SK-N-SH treated with all-trans-retinoic acid at 6 μM for 48 hours (cell line): ENCODE measurements at regions not wholly inside any gene's neighbourhood (a gene's known extent, or its start where the extent isn't known, plus 50 kb on each side); places are given as distances from the start of the nearest gene placed in this dataset.
"Not testable (repeated sequence)": the region's sequence is repeated elsewhere in the genome, so short reads cannot be mapped to it uniquely, and the experiment has no call there.

Source experiments
- ATAC-seq: fragments of 200-7000 bp; cut with Tn5 transposase; 3 replicates; pipeline ENCODE4 v1.9.1; 2020; ENCODE audit warnings: mild to moderate bottlenecking, moderate library complexity
- BACH2 ChIP-seq: fragments of 250-450 bp; sonication (Bioruptor Pico); IDR thresholded peaks from 2 replicates; pipeline ENCODE4 v1.9.0; 2021; ENCODE audit warnings: mild to moderate bottlenecking, borderline replicate concordance
- ESRRG ChIP-seq: fragments of 250-450 bp; sonication (Bioruptor Pico); IDR thresholded peaks from 2 replicates; pipeline ENCODE4 v1.6.1; 2021; ENCODE audit warnings: mild to moderate bottlenecking
- GLIS3 ChIP-seq: fragments of 250-450 bp; sonication (Bioruptor Pico); IDR thresholded peaks from 2 replicates; pipeline ENCODE4 v1.5.0; 2020; ENCODE audit warnings: mild to moderate bottlenecking, moderate library complexity
- ISL1 ChIP-seq: fragments of 250-450 bp; sonication (Bioruptor Pico); IDR thresholded peaks from 2 replicates; pipeline ENCODE4 v2.1.2; 2022; ENCODE audit warnings: mild to moderate bottlenecking, moderate library complexity
- OSR1 ChIP-seq: fragments of 250-450 bp; sonication (Bioruptor Pico); IDR thresholded peaks from 2 replicates; pipeline ENCODE4 v1.8.0; 2022; ENCODE audit warnings: moderate library complexity, mild to moderate bottlenecking, inconsistent platforms
- SNAI2 ChIP-seq: fragments of 250-450 bp; sonication (Bioruptor Pico); IDR thresholded peaks from 2 replicates; pipeline ENCODE4 v1.5.0; 2020; ENCODE audit warnings: mild to moderate bottlenecking, moderate library complexity
- TCF4 ChIP-seq: fragments of 250-450 bp; sonication (Bioruptor Pico); IDR thresholded peaks from 2 replicates; pipeline ENCODE4 v1.8.0; 2021; ENCODE audit warnings: mild to moderate bottlenecking, moderate library complexity, borderline replicate concordance
- TSHZ2 ChIP-seq: fragments of 250-450 bp; sonication (Bioruptor Pico); IDR thresholded peaks from 2 replicates; pipeline ENCODE4 v1.5.0; 2020; ENCODE audit warnings: mild to moderate bottlenecking, moderate library complexity
- ZNF70 ChIP-seq: fragments of 450-650 bp; formaldehyde crosslinking; IDR thresholded peaks from 2 replicates; pipeline ENCODE4 v1.5.0; 2020; ENCODE audit warnings: mild to moderate bottlenecking, moderate library complexity
- TF ChIP-seq, protein P1 (sequence below): fragments of 250-450 bp; sonication (Bioruptor Pico); IDR thresholded peaks from 2 replicates; pipeline ENCODE4 v1.8.0; 2021; ENCODE audit warnings: low read depth, mild to moderate bottlenecking, moderate library complexity, borderline replicate concordance
- TF ChIP-seq, protein P2 (sequence below): fragments of 250-450 bp; sonication (Bioruptor Pico); IDR thresholded peaks from 2 replicates; pipeline ENCODE4 v1.8.0; 2020; ENCODE audit warnings: mild to moderate bottlenecking, moderate library complexity, borderline replicate concordance

- no peak for ATAC-seq
Observed at GRCh38 chr4:79561751-79562150, 153.7 kb upstream of the GK2 start.

GRCh38 chr4:79559398-79559797 is 151.4 kb upstream of the GK2 start:
- ATAC-seq: not testable (repeated sequence)

More at GRCh38 chr4:79561751-79562150, 153.7 kb upstream of the GK2 start:
- TF ChIP-seq GLIS3 (no peak), OSR1 (CRISPR knock-in tag) (no peak)
- TF ChIP-seq, all 23 proteins: peak for 0

DNA sequence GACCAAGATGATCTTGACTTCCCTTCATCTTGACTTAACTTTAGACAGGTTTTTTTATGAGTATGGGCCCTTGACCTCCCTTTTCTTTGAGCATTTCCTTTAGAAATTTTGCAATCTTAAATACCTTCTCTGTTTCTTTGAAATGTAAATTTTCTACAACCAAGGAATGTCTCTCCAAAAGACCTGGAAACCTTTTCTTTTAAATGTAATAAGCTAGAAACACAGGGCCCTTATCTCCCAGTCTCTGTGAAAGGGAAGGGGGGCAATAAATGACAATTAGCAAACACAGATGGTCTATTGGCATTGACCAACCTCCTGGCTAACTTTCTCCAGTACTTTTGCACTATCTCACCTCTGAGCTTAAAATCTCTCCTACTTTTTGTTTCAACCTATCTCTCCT is 144.3 kb upstream of the GK2 start:
- no peak for ATAC-seq
- TF ChIP-seq, protein P1, sequence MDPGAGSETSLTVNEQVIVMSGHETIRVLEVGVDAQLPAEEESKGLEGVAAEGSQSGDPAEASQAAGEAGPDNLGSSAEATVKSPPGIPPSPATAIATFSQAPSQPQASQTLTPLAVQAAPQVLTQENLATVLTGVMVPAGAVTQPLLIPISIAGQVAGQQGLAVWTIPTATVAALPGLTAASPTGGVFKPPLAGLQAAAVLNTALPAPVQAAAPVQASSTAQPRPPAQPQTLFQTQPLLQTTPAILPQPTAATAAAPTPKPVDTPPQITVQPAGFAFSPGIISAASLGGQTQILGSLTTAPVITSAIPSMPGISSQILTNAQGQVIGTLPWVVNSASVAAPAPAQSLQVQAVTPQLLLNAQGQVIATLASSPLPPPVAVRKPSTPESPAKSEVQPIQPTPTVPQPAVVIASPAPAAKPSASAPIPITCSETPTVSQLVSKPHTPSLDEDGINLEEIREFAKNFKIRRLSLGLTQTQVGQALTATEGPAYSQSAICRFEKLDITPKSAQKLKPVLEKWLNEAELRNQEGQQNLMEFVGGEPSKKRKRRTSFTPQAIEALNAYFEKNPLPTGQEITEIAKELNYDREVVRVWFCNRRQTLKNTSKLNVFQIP (CRISPR knock-in tag): no peak
- TF ChIP-seq TCF4: no peak
- TF ChIP-seq SNAI2 (CRISPR knock-in tag): no peak
- no peak for TF ChIP-seq ZNF70
- no peak for TF ChIP-seq TSHZ2 (CRISPR knock-in tag)
- TF ChIP-seq, all 23 proteins: peak for 0

DNA sequence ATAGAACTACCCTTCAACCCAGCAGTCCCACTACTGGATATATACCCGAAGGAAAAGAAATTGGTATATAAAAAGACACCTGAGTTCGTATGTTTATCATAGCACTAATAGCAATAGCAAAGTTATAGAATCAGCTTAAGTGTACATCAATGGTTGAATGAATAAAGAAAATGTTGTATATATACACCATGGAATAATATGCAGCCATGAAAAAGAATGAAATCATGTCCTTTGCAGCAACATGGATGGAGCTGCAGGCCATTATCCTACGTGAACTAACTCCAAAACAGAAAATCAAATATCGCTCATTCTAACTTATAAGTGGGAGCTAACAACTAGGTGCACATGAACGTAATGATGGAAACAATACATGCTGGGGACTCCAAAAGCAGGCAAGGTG is 143.5 kb upstream of the GK2 start:
- no peak for TF ChIP-seq TSHZ2 (CRISPR knock-in tag)
- TF ChIP-seq BACH2 (CRISPR knock-in tag): no peak
- ATAC-seq: no peak

- no peak for ATAC-seq
- TF ChIP-seq ESRRG (CRISPR knock-in tag) (no peak), ZNF70 (no peak), ISL1 (CRISPR knock-in tag) (no peak), BACH2 (CRISPR knock-in tag) (no peak)
- TF ChIP-seq, protein P2, sequence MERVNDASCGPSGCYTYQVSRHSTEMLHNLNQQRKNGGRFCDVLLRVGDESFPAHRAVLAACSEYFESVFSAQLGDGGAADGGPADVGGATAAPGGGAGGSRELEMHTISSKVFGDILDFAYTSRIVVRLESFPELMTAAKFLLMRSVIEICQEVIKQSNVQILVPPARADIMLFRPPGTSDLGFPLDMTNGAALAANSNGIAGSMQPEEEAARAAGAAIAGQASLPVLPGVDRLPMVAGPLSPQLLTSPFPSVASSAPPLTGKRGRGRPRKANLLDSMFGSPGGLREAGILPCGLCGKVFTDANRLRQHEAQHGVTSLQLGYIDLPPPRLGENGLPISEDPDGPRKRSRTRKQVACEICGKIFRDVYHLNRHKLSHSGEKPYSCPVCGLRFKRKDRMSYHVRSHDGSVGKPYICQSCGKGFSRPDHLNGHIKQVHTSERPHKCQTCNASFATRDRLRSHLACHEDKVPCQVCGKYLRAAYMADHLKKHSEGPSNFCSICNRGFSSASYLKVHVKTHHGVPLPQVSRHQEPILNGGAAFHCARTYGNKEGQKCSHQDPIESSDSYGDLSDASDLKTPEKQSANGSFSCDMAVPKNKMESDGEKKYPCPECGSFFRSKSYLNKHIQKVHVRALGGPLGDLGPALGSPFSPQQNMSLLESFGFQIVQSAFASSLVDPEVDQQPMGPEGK (CRISPR knock-in tag): no peak
- TF ChIP-seq, protein P1 (CRISPR knock-in tag): no peak
Observed at GRCh38 chr4:79547851-79548250, 139.8 kb upstream of the GK2 start.

DNA sequence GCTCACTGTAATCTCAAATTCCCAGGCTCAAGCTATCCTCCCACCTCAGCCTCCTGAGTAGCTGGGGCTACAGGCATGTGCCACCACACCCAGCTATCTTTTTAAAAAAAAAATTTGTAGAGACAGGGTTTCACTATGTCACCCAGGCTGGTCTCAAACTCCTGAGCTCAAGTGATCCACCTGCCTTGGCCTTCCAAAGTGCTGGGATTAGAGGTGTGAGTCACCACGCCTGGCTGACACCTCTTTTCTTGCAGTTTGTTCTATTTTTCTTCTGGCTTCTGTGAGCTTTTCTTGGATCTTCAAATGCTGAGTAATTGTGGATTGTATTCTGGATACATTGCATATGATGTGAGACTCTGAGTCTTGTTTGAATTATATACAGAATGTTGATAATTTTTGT is 137.3 kb upstream of the GK2 start:
- ATAC-seq: not testable (repeated sequence)
